ENCODE measurements at regions not wholly inside any gene's neighbourhood (a gene's known extent, or its start where the extent isn't known, plus 50 kb on each side); places are given as distances from the start of the nearest gene placed in this dataset.

- H3K4me3 ChIP-seq (replicated peaks; ENCODE audit: low read depth, low read length): no peak overlapping the region
- no peak for TF ChIP-seq CTCF (IDR thresholded peaks at IDR 0.05; ENCODE audit: low read depth, low read length, missing control alignments)
- no peak for DNase-seq (ENCODE audit: extremely low read depth, low read depth)
Measured at GRCh38 chr2:235240574-235240973, 253.3 kb upstream of the AGAP1 start.

GRCh38 chr2:235244255-235245220, 249.3 kb upstream of the AGAP1 start:
- H3K4me3 ChIP-seq (replicated peaks; ENCODE audit: low read depth, low read length): no peak overlapping the region
- TF ChIP-seq CTCF (IDR thresholded peaks at IDR 0.05; ENCODE audit: low read depth, low read length, missing control alignments): no peak
- DNase-seq (ENCODE audit: extremely low read depth, low read depth): no peak

GRCh38 chr2:235247001-235247400, 246.8 kb upstream of the AGAP1 start:
- no peak for TF ChIP-seq CTCF (IDR thresholded peaks at IDR 0.05; ENCODE audit: low read depth, low read length, missing control alignments)
- H3K4me3 ChIP-seq (replicated peaks; ENCODE audit: low read depth, low read length): no peak overlapping the region
- no peak for DNase-seq (ENCODE audit: extremely low read depth, low read depth)

- TF ChIP-seq CTCF (IDR thresholded peaks at IDR 0.05; ENCODE audit: low read depth, low read length, missing control alignments): no peak
- DNase-seq (ENCODE audit: extremely low read depth, low read depth): no peak
- H3K4me3 ChIP-seq (replicated peaks; ENCODE audit: low read depth, low read length): no peak overlapping the region
Measured at GRCh38 chr2:235255693-235256092, 238.2 kb upstream of the AGAP1 start.

- H3K4me3 ChIP-seq (replicated peaks; ENCODE audit: low read depth, low read length): no peak overlapping the region
- no peak for DNase-seq (ENCODE audit: extremely low read depth, low read depth)
- TF ChIP-seq CTCF (IDR thresholded peaks at IDR 0.05; ENCODE audit: low read depth, low read length, missing control alignments): no peak
Measured at GRCh38 chr2:235257590-235257989, 236.3 kb upstream of the AGAP1 start.

GRCh38 chr2:235262750-235263149, 231.1 kb upstream of the AGAP1 start:
- no peak for DNase-seq (ENCODE audit: extremely low read depth, low read depth)
- H3K4me3 ChIP-seq (replicated peaks; ENCODE audit: low read depth, low read length): no peak overlapping the region
- no peak for TF ChIP-seq CTCF (IDR thresholded peaks at IDR 0.05; ENCODE audit: low read depth, low read length, missing control alignments)

All from HFF-Myc (cell line).